Fibroblast of gingiva (primary cell): ENCODE measurements at regions not wholly inside any gene's neighbourhood (a gene's known extent, or its start where the extent isn't known, plus 50 kb on each side); places are given as distances from the start of the nearest gene placed in this dataset.
A peak's percentile ranks its signal among the peaks of the same experiment; 100 is the strongest.
"Not testable (repeated sequence)": the region's sequence is repeated elsewhere in the genome, so short reads cannot be mapped to it uniquely, and the experiment has no call there.

Experiments used
- DNase-seq: peaks from one replicate; pipeline ENCODE4 v3.0.0-alpha.2; 2011; ENCODE audit warnings: low read depth

- no peak for DNase-seq
Measured at GRCh38 chr9:34907044-34907443, 51.0 kb upstream of the PHF24 start.

DNA sequence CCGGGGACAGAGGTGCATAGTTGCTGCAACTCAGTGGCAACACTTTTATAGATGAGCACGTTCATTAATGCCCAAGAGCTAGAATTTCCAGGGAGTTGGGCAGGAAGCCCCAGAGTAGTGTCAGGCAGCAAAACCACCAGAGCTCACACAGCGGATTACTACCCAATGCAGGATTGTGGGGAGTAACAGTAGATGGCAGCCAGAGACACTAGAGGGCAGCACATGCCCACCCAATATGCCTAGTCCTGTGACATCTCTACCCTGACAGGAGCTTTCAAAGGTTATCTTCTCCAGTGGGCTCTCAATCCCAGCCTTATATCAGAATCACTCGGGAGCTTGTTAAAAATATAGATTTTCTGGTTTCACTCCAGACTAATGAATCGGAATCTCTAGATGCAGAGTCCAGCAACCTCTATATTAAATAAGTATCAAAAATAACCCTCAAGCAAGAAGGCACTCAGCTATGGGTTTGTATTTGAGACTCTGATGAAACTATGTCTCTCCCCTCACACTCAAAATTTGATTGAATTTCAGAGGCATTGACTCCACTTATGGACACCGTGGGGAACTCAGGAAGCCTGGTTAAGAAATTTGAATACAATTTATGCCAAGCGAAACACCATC is 58.4 kb upstream of the PHF24 start:
- peak; percentile 42 for DNase-seq

GRCh38 chr9:34898846-34899245 is 59.2 kb upstream of the PHF24 start:
- no peak for DNase-seq

DNA sequence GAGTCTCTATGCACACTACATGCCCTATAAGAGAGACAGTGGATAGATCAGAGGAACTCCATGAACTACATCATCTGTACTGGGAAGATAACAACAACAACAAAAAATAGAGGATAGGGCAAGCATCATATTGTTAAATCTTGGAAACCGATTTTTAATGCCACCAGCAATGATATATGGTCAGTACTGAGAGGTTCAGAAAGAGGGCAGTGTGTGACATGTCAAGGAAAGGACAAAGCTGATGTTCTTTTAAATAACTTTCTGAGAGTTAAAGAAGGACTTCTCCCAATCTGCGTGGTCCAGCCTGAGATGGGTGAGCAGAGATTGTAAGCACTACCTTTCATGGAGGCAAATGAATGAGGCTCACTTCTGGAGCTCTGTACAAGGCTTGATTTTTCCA is 62.0 kb upstream of the PHF24 start:
- no peak for DNase-seq

- DNase-seq, result no peak
Measured at GRCh38 chr9:34892886-34893285, 65.2 kb upstream of the PHF24 start.

DNA sequence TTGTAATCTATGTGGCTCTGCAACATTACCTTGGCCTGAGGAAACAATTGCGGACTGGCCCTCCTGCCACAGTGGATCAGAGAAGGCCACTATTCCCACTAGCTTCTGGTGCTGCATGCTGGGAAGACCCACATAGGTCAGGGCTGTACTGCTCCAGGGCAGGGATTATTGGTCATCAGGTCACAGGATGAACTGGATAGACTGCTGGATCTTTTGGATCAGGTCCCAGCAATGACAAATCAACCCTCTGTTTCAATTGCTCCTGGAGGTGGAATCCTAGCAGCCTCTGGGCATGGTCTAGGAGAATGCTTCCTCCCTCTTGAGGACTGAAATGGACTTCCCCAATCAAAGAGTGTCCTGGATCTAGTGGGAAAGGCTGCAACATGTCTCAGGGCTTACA is 66.7 kb upstream of the PHF24 start:
- DNase-seq, result no peak

DNA sequence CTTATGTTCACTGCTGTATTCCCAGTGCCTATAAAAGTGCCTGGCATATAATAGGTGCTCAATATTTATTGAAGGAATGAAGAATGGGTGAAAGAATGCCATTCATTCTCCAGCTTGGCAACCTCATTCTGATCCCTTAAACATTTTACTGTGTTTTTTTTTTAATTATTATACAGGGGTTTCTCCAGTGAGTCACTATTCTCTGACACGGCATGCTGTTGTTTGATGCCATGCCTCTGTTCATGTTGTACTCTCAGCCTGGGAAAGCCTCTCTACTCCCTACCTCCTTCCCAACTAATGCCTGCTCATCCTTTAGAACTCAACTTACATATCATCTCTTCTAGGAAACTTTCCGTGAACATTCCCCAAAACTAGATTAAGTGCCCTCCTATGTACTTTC is 70.2 kb upstream of the PHF24 start:
- DNase-seq, result no peak

DNA sequence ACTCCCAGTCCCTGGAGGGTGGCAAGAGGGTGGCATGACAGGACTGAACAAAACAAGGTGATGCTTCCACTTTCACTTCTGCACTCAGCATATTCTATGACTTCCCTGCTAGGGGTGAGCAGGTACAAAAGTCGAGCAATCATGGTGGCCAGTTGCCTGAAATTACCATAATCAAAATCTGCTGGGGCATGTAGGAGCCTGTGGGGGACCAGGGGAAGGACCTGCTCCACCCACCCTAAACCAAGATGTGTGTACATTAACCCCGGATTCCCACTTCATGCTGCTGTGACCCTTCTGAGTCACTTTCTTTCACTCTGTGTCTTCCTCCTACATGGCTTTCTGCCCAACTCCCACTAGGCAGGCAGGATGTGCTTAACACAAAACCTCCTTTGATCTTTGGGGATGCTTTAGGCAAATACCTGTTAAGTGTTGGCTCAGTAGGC is 73.3 kb upstream of the PHF24 start:
- DNase-seq, result no peak

DNA sequence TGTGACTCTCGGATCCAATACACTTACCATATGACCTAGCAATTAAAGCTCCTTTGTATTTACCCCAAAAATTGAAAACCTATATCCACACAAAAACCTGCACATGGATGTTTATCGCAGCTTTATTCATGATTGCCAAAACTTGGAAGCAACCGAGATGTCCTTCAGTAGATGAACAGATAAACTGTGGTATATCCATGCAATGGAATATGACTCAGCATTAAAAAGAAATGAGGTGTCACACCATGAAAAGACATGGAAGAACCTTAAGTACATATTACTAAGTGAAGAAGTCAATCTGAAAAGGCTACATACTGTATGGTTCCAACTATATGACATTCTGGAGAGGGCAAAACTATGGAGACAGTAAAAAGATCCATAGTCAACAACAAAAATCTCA is 82.0 kb upstream of the PHF24 start:
- DNase-seq, result no peak

DNA sequence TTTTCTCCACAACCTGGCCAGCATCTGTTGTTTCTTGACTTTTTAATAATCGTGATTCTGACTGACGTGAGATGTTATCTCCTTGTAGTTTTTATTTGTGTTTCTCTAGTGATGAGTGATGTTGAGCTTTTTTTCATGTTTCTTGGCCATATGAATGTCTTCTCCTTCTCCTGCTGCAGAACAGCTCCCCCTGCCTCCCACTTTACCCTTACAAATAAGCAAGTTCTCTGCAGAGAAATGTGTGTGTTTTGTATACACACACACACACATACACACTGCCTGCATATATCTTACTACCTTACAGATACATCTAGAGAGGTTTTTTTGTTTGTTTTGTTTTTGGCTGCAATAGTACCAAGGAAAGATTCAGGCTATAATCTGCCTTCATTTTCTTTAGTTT is 88.7 kb upstream of the PHF24 start:
- DNase-seq, result peak; percentile 24

- DNase-seq, result no peak
Measured at GRCh38 chr9:34866614-34867013, 91.5 kb upstream of the PHF24 start.

- DNase-seq, result no peak
Measured at GRCh38 chr9:34863426-34863825, 94.7 kb upstream of the PHF24 start.

DNA sequence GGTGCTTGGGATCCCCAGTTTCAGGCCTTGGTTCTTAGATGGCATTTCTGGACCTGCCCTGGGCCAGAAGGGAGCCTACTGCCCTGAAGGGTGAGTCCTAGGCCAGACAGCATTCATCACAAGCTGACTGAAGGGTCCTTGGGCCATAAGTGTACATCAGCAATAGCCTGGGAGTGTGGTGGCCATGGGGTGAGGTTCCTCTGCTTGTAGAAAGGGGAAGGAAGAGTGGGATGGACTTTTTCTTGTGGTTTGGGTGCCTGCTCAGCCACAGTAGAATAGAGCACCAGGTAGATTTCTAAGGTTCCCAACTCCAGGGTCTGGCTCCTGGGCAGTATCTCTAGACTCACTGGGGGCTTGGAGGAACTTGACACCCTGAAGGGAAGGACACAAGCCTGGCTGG is 95.2 kb upstream of the PHF24 start:
- DNase-seq, result no peak

- DNase-seq, result no peak
Measured at GRCh38 chr9:34862043-34862442, 96.0 kb upstream of the PHF24 start.

DNA sequence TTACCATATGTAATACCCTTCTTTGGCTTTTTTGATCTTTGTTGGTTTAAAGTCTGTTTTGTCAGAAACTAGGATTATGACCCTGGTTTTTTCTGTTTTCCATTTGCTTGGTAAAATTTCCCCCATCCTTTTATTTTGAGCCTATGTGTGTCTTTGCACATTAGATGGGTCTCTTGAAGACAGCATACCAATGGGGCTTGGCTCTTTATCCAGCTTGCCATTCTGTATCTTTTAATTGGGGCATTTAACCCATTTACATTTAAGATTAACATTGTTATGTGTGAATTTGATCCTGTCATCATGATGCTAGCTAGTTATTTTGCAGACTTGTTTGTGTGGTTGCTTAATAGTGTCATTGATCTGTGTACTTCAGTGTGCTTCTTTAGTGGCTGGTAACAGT is 103.1 kb upstream of the PHF24 start:
- DNase-seq, result not testable (repeated sequence)

GRCh38 chr9:34830068-34830467 is 120.1 kb upstream of the CCL21 start:
- peak; percentile 7 for DNase-seq

DNA sequence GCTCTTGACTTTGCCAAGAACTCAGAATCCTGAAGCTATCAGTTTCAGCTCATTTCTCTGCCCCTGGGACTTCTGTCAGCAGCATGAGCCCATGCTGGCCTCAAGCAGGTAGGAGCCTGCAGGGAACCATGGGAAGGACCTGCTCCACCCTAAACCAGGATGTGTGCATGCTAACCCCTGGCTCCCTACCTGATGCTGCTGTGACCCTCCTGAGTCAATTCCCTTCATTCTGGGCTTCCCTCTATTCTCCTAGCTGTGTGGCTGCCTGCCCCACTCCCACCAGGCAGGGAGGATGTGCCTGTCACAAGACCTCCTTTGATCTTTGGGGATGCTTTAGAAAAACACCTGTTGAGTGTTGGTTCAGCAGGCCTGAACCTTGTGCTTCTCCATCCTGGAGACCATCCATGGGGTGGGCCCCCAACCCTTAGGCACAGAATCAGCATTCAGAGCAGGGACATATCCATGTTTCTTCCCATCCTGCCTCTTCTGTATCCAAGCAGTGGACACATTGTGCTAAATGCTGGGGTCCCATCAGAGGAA is 117.1 kb upstream of the CCL21 start:
- DNase-seq, result no peak

GRCh38 chr9:34825775-34826174 is 115.8 kb upstream of the CCL21 start:
- DNase-seq, result no peak

DNA sequence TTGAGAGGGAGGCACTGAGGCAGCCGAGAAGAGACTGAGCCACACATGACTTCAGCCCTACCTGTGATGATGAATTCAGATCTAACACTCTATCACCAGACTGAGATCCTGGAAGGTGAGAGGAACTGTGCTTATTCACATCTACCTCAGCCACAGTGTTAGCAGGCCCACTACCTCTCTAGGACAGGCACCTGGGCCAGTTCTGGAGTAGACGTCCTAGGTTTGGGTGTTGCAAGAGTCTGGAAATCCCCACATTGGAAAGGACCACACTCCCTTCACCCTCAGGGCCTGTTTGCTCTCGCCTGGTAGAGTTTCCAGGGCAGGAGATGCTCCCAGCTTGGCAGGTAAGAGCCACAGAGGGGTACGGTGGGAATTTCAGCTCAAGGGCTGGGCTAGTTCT is 113.8 kb upstream of the CCL21 start:
- DNase-seq, result no peak

GRCh38 chr9:34810187-34810524 is 100.2 kb upstream of the CCL21 start:
- DNase-seq, result no peak

GRCh38 chr9:34809504-34810186 is 99.7 kb upstream of the CCL21 start:
- DNase-seq, result no peak

- no peak for DNase-seq
Measured at GRCh38 chr9:34802916-34803315, 93.0 kb upstream of the CCL21 start.

GRCh38 chr9:34797367-34797766 is 87.4 kb upstream of the CCL21 start:
- no peak for DNase-seq

- no peak for DNase-seq
Measured at GRCh38 chr9:34796924-34797323, 87.0 kb upstream of the CCL21 start.
